SK-N-MC (cell line): ENCODE measurements at regions not wholly inside any gene's neighbourhood (a gene's known extent, or its start where the extent isn't known, plus 50 kb on each side); places are given as distances from the start of the nearest gene placed in this dataset.

Experiments used
- EZH2 ChIP-seq: fragments of 200-600 bp; sonication (generic); IDR thresholded peaks from one replicate; pipeline ENCODE4 v1.6.1; 2017; ENCODE audit warnings: antibody characterized with exemption
- POLR2AphosphoS5 ChIP-seq: IDR thresholded peaks from 2 replicates; pipeline ENCODE4 v1.6.1; 2012; ENCODE audit warnings: mild to moderate bottlenecking, low read depth, low read length, borderline replicate concordance

GRCh38 chr13:53214433-53214832 is 185.8 kb downstream of the OLFM4 start:
- TF ChIP-seq EZH2 (no peak), POLR2AphosphoS5 (no peak)
